GM06990 (cell line): ENCODE measurements at regions not wholly inside any gene's neighbourhood (a gene's known extent, or its start where the extent isn't known, plus 50 kb on each side); places are given as distances from the start of the nearest gene placed in this dataset.

Experiments
- DNase-seq: peaks from one replicate; pipeline ENCODE4 v3.0.0-alpha.2; 2011; ENCODE audit not compliant: insufficient read length; ENCODE audit errors: extremely low read depth
- H3K27me3 ChIP-seq: replicated peaks from 2 replicates; pipeline ENCODE4 v1.6.0; 2011; ENCODE audit warnings: low read length; ENCODE audit not compliant: control insufficient read depth, insufficient read depth
- H3K36me3 ChIP-seq: 2 replicates; pipeline ENCODE4 v1.5.1; 2011; ENCODE audit warnings: low read length; ENCODE audit not compliant: control insufficient read depth, insufficient read depth
- H3K4me3 ChIP-seq: replicated peaks from 2 replicates; pipeline ENCODE4 v1.5.1; 2011; ENCODE audit warnings: low read depth, mild to moderate bottlenecking, control low read depth, low read length
- TF ChIP-seq, protein P1 (sequence below): IDR thresholded peaks from 2 replicates; pipeline ENCODE4 v1.5.1; 2011; ENCODE audit warnings: low read length, control low read depth, mild to moderate bottlenecking, inconsistent platforms; ENCODE audit not compliant: insufficient read depth, poor library complexity, severe bottlenecking

- no peak for DNase-seq
- H3K27me3 ChIP-seq: no peaks in the 10 kb centered on the region
- no peaks in the 10 kb centered on the region for H3K36me3 ChIP-seq
- TF ChIP-seq, protein P1, sequence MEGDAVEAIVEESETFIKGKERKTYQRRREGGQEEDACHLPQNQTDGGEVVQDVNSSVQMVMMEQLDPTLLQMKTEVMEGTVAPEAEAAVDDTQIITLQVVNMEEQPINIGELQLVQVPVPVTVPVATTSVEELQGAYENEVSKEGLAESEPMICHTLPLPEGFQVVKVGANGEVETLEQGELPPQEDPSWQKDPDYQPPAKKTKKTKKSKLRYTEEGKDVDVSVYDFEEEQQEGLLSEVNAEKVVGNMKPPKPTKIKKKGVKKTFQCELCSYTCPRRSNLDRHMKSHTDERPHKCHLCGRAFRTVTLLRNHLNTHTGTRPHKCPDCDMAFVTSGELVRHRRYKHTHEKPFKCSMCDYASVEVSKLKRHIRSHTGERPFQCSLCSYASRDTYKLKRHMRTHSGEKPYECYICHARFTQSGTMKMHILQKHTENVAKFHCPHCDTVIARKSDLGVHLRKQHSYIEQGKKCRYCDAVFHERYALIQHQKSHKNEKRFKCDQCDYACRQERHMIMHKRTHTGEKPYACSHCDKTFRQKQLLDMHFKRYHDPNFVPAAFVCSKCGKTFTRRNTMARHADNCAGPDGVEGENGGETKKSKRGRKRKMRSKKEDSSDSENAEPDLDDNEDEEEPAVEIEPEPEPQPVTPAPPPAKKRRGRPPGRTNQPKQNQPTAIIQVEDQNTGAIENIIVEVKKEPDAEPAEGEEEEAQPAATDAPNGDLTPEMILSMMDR: no peak
- H3K4me3 ChIP-seq: no peak overlapping the region
These were observed 491.4 kb downstream of the RASEF start for GRCh38 chr9:82571540-82571939.

DNA sequence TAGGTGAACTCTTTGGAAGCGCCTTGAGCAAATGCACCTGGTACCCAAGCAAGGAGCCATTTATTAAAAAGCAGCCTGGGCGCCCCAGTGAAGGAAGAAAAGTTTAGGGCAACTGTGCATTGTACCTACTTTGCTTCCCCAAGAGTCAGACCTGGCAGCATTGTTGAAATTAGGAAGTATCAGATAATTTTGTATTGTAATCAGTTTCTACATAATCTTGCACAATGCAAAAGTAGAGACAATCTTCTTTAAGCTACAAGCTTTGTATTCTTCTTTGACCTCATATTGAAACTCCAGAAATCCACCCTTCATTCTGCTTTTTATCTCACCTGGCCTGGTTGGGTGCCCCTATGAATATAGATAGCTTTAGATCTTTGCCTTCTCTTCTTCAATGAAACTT lies 490.8 kb downstream of the RASEF start:
- no peaks in the 10 kb centered on the region for H3K27me3 ChIP-seq
- H3K36me3 ChIP-seq: no peaks in the 10 kb centered on the region
- H3K4me3 ChIP-seq: no peak overlapping the region
- TF ChIP-seq, protein P1: no peak
- no peak for DNase-seq

DNA sequence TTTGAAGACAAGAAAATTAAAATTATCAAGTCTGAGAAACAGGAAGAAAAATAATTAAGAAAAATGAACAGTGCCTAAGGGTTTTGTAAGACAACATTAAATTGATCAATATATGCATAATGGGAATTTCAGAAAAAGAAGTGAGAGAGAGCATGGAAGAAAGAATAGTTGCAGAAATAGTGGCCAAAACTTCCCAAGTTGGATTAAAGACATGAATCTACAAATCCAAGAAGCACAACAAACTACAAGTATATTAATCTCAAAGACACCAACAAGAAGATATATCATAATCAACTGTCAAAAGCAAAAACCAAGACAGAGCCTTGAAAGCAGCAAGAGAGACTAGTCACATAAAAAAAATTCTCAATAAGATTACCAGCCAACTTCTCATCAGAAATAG lies 488.0 kb downstream of the RASEF start:
- Histone ChIP-seq H3K4me3 (no peak overlapping the region), H3K27me3 (no peaks in the 10 kb centered on the region), H3K36me3 (no peaks in the 10 kb centered on the region)
- TF ChIP-seq, protein P1: no peak
- DNase-seq: no peak

DNA sequence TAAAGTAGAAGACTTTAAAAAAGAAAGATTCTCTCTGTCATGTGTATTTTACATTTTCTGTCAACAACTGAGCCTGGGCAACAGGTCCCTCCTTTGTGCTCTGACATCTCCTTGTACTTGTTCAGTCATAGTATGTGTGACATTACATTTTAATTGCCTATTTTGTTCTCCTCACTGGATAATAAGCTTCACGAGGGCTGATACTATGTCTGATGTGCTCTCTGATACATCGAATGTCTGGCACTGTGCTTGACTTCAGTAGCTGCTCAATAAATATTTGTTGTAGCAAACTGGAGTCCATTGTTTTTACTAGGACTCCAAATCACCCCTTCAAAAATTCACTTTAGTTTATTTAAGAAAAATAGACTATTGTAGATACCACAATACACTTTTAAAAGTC lies 482.0 kb downstream of the RASEF start:
- Histone ChIP-seq H3K4me3 (no peak overlapping the region), H3K27me3 (no peaks in the 10 kb centered on the region), H3K36me3 (no peaks in the 10 kb centered on the region)
- TF ChIP-seq, protein P1: no peak
- no peak for DNase-seq

GRCh38 chr9:82581516-82581915 lies 481.4 kb downstream of the RASEF start:
- no peaks in the 10 kb centered on the region for H3K36me3 ChIP-seq

DNA sequence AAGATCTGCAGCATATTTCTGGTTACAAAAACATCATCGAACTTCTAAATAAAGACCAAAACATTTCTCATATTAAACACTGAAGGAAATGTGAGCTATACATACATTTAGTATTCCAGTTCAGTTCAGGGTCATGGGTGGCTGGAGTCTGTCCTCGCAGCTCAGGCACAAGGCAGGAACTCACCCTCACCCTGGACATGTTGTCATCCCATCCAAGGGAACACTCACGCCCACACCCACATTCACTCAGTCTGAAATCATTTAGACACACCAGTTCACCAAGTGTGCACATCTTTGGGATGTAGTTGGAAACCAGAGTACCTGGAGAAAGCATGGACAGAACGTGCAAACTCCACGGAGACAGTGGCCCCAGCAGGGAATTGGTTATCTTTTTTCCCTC lies 481.0 kb downstream of the RASEF start:
- Histone ChIP-seq H3K27me3 (no peaks in the 10 kb centered on the region), H3K4me3 (no peak overlapping the region), H3K36me3 (no peaks in the 10 kb centered on the region)
- no peak for DNase-seq
- TF ChIP-seq, protein P1: no peak

More at GRCh38 chr9:82581516-82581915, 481.4 kb downstream of the RASEF start:
- TF ChIP-seq, protein P1: no peak
- Histone ChIP-seq H3K4me3 (no peak overlapping the region), H3K27me3 (no peaks in the 10 kb centered on the region)
- no peak for DNase-seq
